Astrocyte of the cerebellum (primary cell): ENCODE measurements at regions not wholly inside any gene's neighbourhood (a gene's known extent, or its start where the extent isn't known, plus 50 kb on each side); places are given as distances from the start of the nearest gene placed in this dataset.

Source experiments
- DNase-seq: peaks from one replicate; pipeline ENCODE4 v3.0.0-alpha.2; 2011; ENCODE audit warnings: low read depth
- H3K4me3 ChIP-seq: 2 replicates; pipeline ENCODE4 v1.5.1; 2011; ENCODE audit warnings: mild to moderate bottlenecking, low read depth, low read length, moderate library complexity
- CTCF ChIP-seq: IDR thresholded peaks from 2 replicates; pipeline ENCODE4 v1.5.1; 2012; ENCODE audit warnings: low read length, low read depth, moderate library complexity, mild to moderate bottlenecking; ENCODE audit errors: missing control alignments
- in situ Hi-C: cut with HindIII; loops from 2 replicates; pipeline ENCODE4 v1.10.0; 2017; ENCODE audit warnings: low sequenced_read_pairs

GRCh38 chr4:53921856-53922255 lies 142.5 kb downstream of the CHIC2 start:
- TF ChIP-seq CTCF = no peak
- in situ Hi-C loops = loop anchor here (25.0 kb wide), 1 partner anchor 910 kb away; no protein-coding TSS in a partner anchor
- no peak overlapping the region for H3K4me3 ChIP-seq
- DNase-seq = no peak

- no peak for DNase-seq
- no peak overlapping the region for H3K4me3 ChIP-seq
- in situ Hi-C loops = loop anchor here (25.0 kb wide), 1 partner anchor 909 kb away; no protein-coding TSS in a partner anchor
- TF ChIP-seq CTCF = no peak
These were observed 143.5 kb downstream of the CHIC2 start for GRCh38 chr4:53920883-53921282.

- no peak for TF ChIP-seq CTCF
- DNase-seq = no peak
- no peak overlapping the region for H3K4me3 ChIP-seq
- in situ Hi-C loops = loop anchor here (25.0 kb wide), 1 partner anchor 908 kb away; no protein-coding TSS in a partner anchor
These were observed 144.3 kb downstream of the CHIC2 start for GRCh38 chr4:53920116-53920515.

- no peak for TF ChIP-seq CTCF
- H3K4me3 ChIP-seq = no peak overlapping the region
- DNase-seq = no peak
- in situ Hi-C loops = loop anchor here (25.0 kb wide), 1 partner anchor 907 kb away; no protein-coding TSS in a partner anchor
These were observed 144.9 kb downstream of the CHIC2 start for GRCh38 chr4:53919535-53919934.

GRCh38 chr4:53917729-53918128 lies 146.7 kb downstream of the CHIC2 start:
- DNase-seq = no peak
- in situ Hi-C loops = loop anchor here (25.0 kb wide), 1 partner anchor 905 kb away; no protein-coding TSS in a partner anchor

GRCh38 chr4:53916431-53916889 lies 147.9 kb downstream of the CHIC2 start:
- no peak for TF ChIP-seq CTCF
- H3K4me3 ChIP-seq = no peak overlapping the region
- peak; percentile 52 for DNase-seq
- in situ Hi-C loops = loop anchor here (25.0 kb wide), 1 partner anchor 904 kb away; no protein-coding TSS in a partner anchor

More at GRCh38 chr4:53917729-53918128, 146.7 kb downstream of the CHIC2 start:
- no peak for TF ChIP-seq CTCF
- no peak overlapping the region for H3K4me3 ChIP-seq
